Transverse colon (tissue), 4 donors: ENCODE measurements at regions not wholly inside any gene's neighbourhood (a gene's known extent, or its start where the extent isn't known, plus 50 kb on each side); places are given as distances from the start of the nearest gene placed in this dataset.

Source experiments
- POLR2A ChIP-seq: fragments of 450-650 bp; IDR thresholded peaks from one replicate; pipeline ENCODE4 v1.6.1; 2016; ENCODE audit warnings: antibody characterized with exemption, mild to moderate bottlenecking, moderate library complexity
- POLR2AphosphoS5 ChIP-seq, 3 donors: sonication (generic); formaldehyde crosslinking; IDR thresholded peaks; one replicate each; pipeline ENCODE4 v1.6.1; 2016; ENCODE audit warnings: antibody characterized with exemption in 3 of 3
- TF ChIP-seq, protein P1 (sequence below), 5 experiments: fragments of 200-600 bp in 3 of 5; fragments of 450-650 bp in 2 of 5; sonication (generic) in 3 of 5; IDR thresholded peaks; 1 replicate in 2 of 5; 2 replicates in 3 of 5; pipeline ENCODE4 v1.5.1; 2016 to 2017; ENCODE audit warnings: antibody characterized with exemption in 5 of 5, inconsistent platforms in 3 of 5, mild to moderate bottlenecking in 2 of 5, moderate library complexity in 1 of 5

GRCh38 chr15:47218295-47218694 lies 499.0 kb upstream of the SEMA6D start:
- TF ChIP-seq, protein P1, sequence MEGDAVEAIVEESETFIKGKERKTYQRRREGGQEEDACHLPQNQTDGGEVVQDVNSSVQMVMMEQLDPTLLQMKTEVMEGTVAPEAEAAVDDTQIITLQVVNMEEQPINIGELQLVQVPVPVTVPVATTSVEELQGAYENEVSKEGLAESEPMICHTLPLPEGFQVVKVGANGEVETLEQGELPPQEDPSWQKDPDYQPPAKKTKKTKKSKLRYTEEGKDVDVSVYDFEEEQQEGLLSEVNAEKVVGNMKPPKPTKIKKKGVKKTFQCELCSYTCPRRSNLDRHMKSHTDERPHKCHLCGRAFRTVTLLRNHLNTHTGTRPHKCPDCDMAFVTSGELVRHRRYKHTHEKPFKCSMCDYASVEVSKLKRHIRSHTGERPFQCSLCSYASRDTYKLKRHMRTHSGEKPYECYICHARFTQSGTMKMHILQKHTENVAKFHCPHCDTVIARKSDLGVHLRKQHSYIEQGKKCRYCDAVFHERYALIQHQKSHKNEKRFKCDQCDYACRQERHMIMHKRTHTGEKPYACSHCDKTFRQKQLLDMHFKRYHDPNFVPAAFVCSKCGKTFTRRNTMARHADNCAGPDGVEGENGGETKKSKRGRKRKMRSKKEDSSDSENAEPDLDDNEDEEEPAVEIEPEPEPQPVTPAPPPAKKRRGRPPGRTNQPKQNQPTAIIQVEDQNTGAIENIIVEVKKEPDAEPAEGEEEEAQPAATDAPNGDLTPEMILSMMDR (IDR thresholded peaks at IDR 0.05), result no peak
- TF ChIP-seq POLR2A, result no peak
- no peak for TF ChIP-seq POLR2AphosphoS5 (IDR thresholded peaks at IDR 0.05)
